Ramos (cell line): ENCODE measurements at regions not wholly inside any gene's neighbourhood (a gene's known extent, or its start where the extent isn't known, plus 50 kb on each side); places are given as distances from the start of the nearest gene placed in this dataset.

Experiments used
- in situ Hi-C: fragments of 300-500 bp; cut with MboI; formaldehyde crosslinking; loops from one replicate; pipeline ENCODE4 v1.14.3; 2022; ENCODE audit warnings: low sequenced_read_pairs; ENCODE audit not compliant: unreplicated experiment

DNA sequence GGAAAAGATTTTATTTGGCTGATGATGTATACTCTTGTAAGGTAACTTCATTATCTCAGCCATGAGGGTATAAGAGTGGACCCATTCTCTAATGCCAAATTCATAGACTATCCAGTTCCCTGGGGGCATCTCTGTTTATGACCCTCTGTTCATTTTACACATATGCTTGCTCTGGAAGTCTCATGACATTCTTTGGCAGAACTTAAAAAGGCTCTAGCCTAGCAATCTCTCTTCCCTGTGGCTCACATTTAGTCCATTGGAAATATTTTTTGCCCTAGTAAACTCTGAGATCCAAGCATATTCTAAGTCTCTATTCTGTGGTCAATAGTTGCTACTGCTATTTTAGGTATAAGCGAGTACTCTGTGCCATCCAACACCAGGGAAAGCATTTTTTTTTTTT is 1201.8 kb upstream of the ZEB2 start:
- in situ Hi-C loops, result no loop called here

GRCh38 chr2:145715601-145716000 is 1195.7 kb upstream of the ZEB2 start:
- in situ Hi-C loops, result no loop called here

- in situ Hi-C loops, result no loop called here
These were observed 1190.4 kb upstream of the ZEB2 start for GRCh38 chr2:145710303-145710702.

DNA sequence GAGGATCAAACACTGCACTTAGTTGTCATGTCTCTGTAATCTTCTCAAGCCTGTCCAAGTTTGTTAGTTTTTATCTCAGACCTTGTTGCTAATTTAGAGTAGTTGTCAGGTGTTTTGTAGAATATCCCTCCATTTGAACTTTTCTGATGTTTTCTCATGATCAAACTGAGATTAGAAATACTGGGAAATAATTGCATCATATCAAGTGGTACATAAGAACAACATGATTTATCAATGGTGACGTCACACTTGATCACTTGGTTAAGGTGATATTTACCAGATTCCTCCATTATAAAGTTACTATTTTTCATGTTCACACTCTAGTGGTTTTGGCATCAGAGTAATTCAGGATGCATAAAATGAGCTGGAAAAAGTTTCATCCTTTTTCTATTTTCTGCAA is 1182.4 kb upstream of the ZEB2 start:
- in situ Hi-C loops, result no loop called here

- in situ Hi-C loops, result no loop called here
These were observed 1173.1 kb upstream of the ZEB2 start for GRCh38 chr2:145692971-145693478.

DNA sequence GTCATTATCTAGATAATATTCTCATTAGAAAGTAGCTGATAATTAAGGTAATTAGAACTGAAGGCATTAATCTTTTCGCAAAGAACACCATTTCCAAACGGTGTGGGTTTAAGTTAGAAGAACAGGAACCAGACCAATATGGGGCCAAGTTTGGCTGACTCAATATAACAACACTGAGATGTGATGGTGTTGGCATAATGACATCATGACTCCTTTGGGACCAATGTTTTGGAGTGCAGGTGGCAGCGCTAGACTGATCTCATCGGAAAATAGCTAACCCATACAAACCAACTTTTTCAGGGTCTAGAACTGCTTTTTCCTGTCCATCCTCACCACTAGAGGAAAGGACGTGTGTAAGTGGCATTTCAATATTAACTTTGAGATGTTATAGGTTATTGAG is 1171.7 kb upstream of the ZEB2 start:
- in situ Hi-C loops, result no loop called here

GRCh38 chr2:145690183-145690778 is 1170.4 kb upstream of the ZEB2 start:
- in situ Hi-C loops, result no loop called here

DNA sequence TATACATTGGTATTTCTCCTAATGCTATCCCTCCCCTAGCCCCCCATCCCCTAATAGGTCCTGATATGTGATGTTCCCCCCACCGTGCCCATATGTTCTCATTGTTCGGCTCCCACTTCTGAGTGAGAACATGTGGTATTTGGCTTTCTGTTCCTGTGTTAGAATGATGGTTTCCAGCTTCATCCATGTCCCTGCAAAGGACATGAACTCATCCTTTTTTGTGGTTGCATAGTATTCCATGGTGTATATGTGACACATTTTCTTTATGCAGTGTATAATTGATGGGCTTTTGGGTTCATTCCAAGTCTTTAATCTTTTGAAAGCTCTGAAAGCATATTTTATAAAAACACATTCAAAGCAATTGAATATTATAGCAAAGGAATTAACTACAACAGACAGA is 1169.4 kb upstream of the ZEB2 start:
- in situ Hi-C loops, result no loop called here

DNA sequence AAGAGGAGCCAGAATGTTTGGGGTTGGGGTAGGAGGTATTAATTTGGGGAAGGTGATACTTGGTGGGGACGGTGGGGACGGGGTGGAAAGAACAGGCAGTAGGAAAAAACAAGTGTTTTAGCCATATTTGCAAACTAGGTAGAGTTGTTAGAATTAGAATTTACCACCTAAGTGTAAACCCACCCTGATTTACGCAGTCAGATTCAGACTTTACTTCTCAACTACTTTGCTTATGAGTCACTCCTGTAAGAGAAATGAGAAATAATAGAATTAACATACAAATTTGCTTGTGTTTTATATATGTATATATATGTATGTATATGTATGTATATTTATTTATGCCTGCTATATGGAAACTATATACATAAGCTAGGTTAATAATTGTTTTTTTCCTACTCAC is 1168.2 kb upstream of the ZEB2 start:
- in situ Hi-C loops, result no loop called here

- in situ Hi-C loops, result no loop called here
These were observed 1167.7 kb upstream of the ZEB2 start for GRCh38 chr2:145687442-145688134.

DNA sequence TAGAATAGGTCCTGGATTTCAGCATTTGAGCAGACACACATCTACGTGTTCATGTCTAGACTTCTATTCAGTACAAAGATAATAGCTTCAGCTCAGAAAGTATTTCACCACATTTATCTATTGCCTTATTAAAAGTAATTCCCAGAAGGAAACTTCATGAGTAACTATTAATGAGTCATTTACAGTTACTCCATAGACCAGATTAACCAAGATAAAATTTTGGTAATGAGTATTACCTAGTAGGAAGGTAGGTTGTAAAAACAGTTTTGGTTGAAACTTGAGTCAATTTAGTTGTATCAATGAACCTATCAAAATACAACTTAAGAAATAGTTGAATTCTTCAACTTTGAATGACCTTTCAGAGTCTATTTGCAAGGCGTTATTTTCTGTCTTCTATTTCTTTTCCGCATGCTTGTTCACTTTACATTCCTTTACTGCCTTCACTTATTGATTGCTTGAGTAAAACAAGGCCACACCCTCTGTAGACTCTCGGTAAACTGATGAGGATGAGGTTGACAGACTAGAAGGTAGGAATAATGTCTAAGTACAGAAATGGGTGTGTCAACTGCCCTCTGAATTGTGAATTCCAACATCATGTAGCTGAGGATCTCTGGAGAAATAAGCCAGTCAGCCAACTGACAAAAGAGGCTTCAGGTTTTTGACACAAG is 1165.6 kb upstream of the ZEB2 start:
- in situ Hi-C loops, result no loop called here

GRCh38 chr2:145682546-145683157 is 1162.7 kb upstream of the ZEB2 start:
- in situ Hi-C loops, result no loop called here

- in situ Hi-C loops, result no loop called here
These were observed 1160.4 kb upstream of the ZEB2 start for GRCh38 chr2:145680276-145680675.

DNA sequence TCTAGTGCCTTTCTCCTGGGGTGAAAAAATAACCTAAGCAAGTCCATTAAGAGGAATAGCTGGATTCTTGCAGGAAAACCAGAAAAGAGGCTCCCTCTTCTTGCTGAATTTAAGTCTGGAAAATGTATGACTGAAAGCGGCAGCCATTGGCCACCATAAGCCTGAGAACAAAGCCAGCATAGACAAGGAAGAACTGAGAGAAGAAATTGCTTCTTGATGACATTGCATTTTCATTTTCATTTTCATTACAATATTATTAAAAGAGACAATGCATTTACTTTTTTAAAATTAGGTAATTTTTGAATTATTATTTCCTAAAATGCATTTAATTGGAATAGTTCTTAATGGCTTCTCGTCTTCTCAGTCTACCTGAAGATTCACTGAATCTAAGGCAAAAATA is 1157.5 kb upstream of the ZEB2 start:
- in situ Hi-C loops, result no loop called here

DNA sequence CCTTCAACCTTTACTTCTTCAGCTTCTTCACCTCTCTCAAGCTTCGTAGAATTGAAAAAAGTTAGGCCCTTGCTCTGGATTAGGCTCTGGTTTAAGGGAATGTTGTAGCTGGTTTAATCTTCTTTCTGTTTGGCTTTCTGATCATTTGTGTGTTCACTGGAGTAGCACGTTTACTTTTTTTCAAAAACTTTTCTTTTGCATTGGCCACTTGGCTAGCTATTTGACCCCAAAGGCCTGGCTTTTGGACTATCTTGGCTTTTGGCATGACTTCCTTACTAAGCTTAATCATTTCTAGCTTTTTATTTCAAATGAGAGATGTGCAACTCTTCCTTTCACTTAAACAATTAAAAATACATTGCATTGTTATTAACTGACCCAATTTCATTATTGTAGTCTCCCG is 1154.8 kb upstream of the ZEB2 start:
- in situ Hi-C loops, result no loop called here

- in situ Hi-C loops, result no loop called here
These were observed 1149.4 kb upstream of the ZEB2 start for GRCh38 chr2:145669301-145669700.

DNA sequence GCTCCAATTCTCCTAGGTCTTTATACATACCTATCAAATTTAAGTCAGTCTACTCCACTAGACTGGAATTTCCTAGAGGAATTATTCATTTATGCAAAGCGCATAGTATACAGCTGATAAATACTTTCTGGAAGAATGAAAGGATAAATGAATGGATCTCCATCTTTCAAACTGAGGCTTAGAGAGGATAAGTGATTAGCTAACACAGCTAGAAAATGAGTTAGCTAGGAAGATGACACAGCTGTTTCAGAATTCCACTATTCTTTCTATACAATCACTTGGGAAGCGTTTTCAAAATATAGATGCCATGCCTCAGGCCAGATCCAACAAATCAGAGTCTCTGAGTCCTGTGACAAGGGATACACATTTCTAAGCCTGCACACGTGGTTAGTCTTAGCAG is 1146.6 kb upstream of the ZEB2 start:
- in situ Hi-C loops, result no loop called here

DNA sequence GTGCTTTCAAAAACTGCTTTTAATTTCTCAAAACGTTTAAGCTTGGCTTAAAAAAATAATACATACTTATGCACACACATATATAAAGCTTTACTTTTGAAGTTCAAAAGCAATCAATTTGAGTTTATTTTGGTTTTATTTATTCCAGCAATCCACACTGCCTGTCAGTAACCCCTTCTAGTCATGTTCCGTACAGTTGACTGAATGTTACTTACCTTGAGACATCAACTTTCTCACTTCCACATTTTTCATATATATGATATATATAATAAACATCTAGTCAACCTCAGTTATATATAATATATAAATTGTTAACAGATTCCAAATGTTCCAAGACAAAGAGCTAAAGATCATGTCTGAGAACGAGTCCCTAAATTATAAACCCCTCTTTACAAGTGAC is 1137.3 kb upstream of the ZEB2 start:
- in situ Hi-C loops, result no loop called here

DNA sequence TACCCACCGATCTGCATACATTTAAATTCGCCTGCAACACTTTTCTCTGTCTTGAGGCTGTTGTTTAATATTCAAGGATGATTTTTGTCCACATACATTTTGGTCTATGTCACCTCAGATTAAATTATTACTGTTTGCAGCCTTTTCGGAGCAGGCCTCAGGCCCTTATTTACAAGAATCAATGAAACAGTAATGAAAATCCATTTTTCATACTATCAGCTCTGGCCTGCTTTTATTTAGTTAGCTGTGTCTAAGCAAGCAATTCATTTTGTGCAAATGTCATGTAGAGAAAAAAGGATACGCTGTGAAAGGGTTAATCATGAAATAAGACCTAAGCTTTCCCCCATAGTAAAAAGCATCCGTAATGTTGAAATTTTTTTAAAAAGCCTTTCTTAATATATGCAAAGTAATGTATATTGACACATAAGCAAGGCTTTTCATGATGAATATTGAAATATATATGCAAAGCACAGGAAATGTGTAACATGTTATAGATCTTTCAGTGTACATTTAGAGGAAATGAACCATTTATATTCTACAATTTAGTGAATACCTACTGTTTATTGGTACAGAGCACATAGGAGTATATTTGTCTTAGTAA is 1135.3 kb upstream of the ZEB2 start:
- in situ Hi-C loops, result no loop called here

GRCh38 chr2:145654746-145655145 is 1134.8 kb upstream of the ZEB2 start:
- in situ Hi-C loops, result no loop called here

DNA sequence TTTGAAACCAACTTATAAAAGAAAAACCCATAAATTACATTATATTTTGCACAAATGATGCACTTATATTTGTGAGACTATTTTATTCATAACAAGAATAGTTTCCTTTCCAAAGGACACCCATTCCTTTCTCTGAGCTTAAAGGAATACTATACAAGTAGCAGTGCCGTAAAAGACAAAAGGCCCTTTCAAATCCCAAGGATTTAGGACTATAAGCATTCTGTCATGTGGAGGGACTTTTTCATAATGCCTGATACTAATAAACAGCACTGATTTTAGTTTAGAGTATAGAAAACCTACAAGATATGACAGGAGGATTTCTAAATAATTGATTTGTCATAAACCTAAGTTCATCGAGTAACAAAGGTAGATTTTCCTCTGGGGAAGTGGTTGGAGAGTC is 1134.2 kb upstream of the ZEB2 start:
- in situ Hi-C loops, result no loop called here
